ENCODE measurements at regions not wholly inside any gene's neighbourhood (a gene's known extent, or its start where the extent isn't known, plus 50 kb on each side); places are given as distances from the start of the nearest gene placed in this dataset.
A peak's percentile ranks its signal among the peaks of the same experiment; 100 is the strongest.

- Histone ChIP-seq H3K36me3 (replicated peaks in 1 of 2; ENCODE audit: control insufficient read depth in 1 of 2, insufficient read depth in 2 of 2, low read length in 2 of 2) (no peaks in the 10 kb centered on the region), H3K4me3 (replicated peaks in 1 of 3; ENCODE audit: insufficient read depth in 1 of 3, low read depth in 2 of 3, low read length in 3 of 3) (no peak overlapping the region), H3K27me3 (ENCODE audit: control insufficient read depth in 1 of 2, insufficient read depth in 2 of 2, low read length in 2 of 2) (0 out of 5 replicates have a peak, but pooled peaks cover 0 to 3% of the 10 kb centered on the region in 2 experiments), H3K79me2 (ENCODE audit: insufficient read depth, low read length) (no peaks in the 10 kb centered on the region), H3K4me2 (ENCODE audit: low read depth, low read length) (no peak overlapping the region), H2AFZ (ENCODE audit: low read length) (no peak overlapping the region), H3K9ac (ENCODE audit: insufficient read depth, low read depth, low read length) (no peak overlapping the region), H4K20me1 (ENCODE audit: insufficient read depth, low read length) (no peaks in the 10 kb centered on the region), H3K27ac (ENCODE audit: extremely low read length, insufficient read depth, low read length) (no peak overlapping the region), H3K4me1 (ENCODE audit: insufficient read depth, low read length) (no peaks in the 10 kb centered on the region), H3K9me3 (ENCODE audit: low read length) (no peaks in the 10 kb centered on the region)
- no peak for FAIRE-seq
- ChIA-PET POLR2A (no interaction called here), CTCF (ENCODE audit: low intra/inter-chr PET ratio, low total read pairs) (no interaction called here)
- ATAC-seq: no peak
- BruUV-seq (replicated peaks): no TSS peak
- no peak for DNase-seq (ENCODE audit: low spot score)
- WGBS (ENCODE audit: low lambda C conversion rate): 26% methylated on average over 8 of the region's 8 CpGs
- in situ Hi-C loops (cut with HindIII; ENCODE audit: extremely low pct_ligation_motif_present, low pct_unique_long_range_greater_than_20kb) (no loop called here), intact Hi-C loops (cut with micrococcal nuclease; ENCODE audit: unreplicated experiment) (no loop called here)
- TF ChIP-seq MAFG (CRISPR knock-in tag; IDR thresholded peaks at IDR 0.05): peak; percentile 64; the same call in 1 of the 2 replicates
- TF ChIP-seq KDM5A (IDR thresholded peaks at IDR 0.05; ENCODE audit: borderline replicate concordance, low read length): no peak
- TF ChIP-seq ZNF567 (CRISPR knock-in tag; IDR thresholded peaks at IDR 0.05; ENCODE audit: borderline replicate concordance): no peak
- TF ChIP-seq DMAP1 (CRISPR knock-in tag; IDR thresholded peaks at IDR 0.05): no peak
- TF ChIP-seq DRAP1 (CRISPR knock-in tag; IDR thresholded peaks at IDR 0.05): no peak
- TF ChIP-seq ZNF383 (CRISPR knock-in tag; IDR thresholded peaks at IDR 0.05; ENCODE audit: borderline replicate concordance): no peak
- TF ChIP-seq PCBP1 (IDR thresholded peaks at IDR 0.05; ENCODE audit: borderline replicate concordance, low read depth, low read length): no peak
- no peak for TF ChIP-seq RELA (CRISPR knock-in tag; IDR thresholded peaks at IDR 0.05)
- TF ChIP-seq DBP (CRISPR knock-in tag; IDR thresholded peaks at IDR 0.05; ENCODE audit: not compliant biosample characterization): no peak
- TF ChIP-seq CCDC6 (CRISPR knock-in tag; IDR thresholded peaks at IDR 0.05): no peak
- no peak for TF ChIP-seq ZNF331 (CRISPR knock-in tag; IDR thresholded peaks at IDR 0.05)
- TF ChIP-seq ZSCAN25 (CRISPR knock-in tag; IDR thresholded peaks at IDR 0.05): no peak
- TF ChIP-seq MAFK (conservative IDR thresholded peaks at IDR 0.05 in 1 of 2, IDR thresholded peaks at IDR 0.05 in 1 of 2; ENCODE audit: low read length in 2 of 2): peak; percentile 97
- no peak for TF ChIP-seq ZNF790 (CRISPR knock-in tag; IDR thresholded peaks at IDR 0.05; ENCODE audit: borderline replicate concordance)
- TF ChIP-seq ASH2L (IDR thresholded peaks at IDR 0.05; ENCODE audit: insufficient read length, low read depth, low read length): no peak
- TF ChIP-seq PRDM4 (CRISPR knock-in tag; IDR thresholded peaks at IDR 0.05; ENCODE audit: borderline replicate concordance): no peak
- no peak for TF ChIP-seq ZBTB42 (CRISPR knock-in tag; IDR thresholded peaks at IDR 0.05)
- no peak for TF ChIP-seq ADNP (CRISPR knock-in tag; IDR thresholded peaks at IDR 0.05)
- TF ChIP-seq ZFP90 (CRISPR knock-in tag; IDR thresholded peaks at IDR 0.05; ENCODE audit: borderline replicate concordance): no peak
- TF ChIP-seq BRCA1 (CRISPR knock-in tag; IDR thresholded peaks at IDR 0.05): no peak
- no peak for TF ChIP-seq ZNF234 (CRISPR knock-in tag; conservative IDR thresholded peaks at IDR 0.05)
- no peak for TF ChIP-seq KDM2A (CRISPR knock-in tag; IDR thresholded peaks at IDR 0.05; ENCODE audit: borderline replicate concordance, low read depth)
- no peak for TF ChIP-seq RAD21 (CRISPR knock-in tag; IDR thresholded peaks at IDR 0.05)
- TF ChIP-seq MLLT10 (CRISPR knock-in tag; IDR thresholded peaks at IDR 0.05): no peak
These were observed 66.4 kb upstream of the MAP1LC3B2 start for GRCh38 chr12:116492703-116493324.
